GM12878 (cell line): ENCODE measurements at regions not wholly inside any gene's neighbourhood (a gene's known extent, or its start where the extent isn't known, plus 50 kb on each side); places are given as distances from the start of the nearest gene placed in this dataset.

Source experiments
- ATAC-seq: fragments of 200-7000 bp; cut with Tn5 transposase; 3 replicates; pipeline ENCODE4 v1.9.1; 2020; ENCODE audit warnings: mild to moderate bottlenecking, moderate library complexity
- BruUV-seq: library from RNA; stranded (reverse); fragments of 400-500 nt; replicated peaks from 2 replicates; lab custom pipeline; 2021; lab: Mats Ljungman, UMichigan
- CTCF ChIA-PET: fragments of 300-600 bp; sonication (Branson Sonifier 250); formaldehyde crosslinking; extraction: SDS; loops from one replicate; lab custom pipeline; 2021; ENCODE audit warnings: inconsistent platforms; lab: Yijun Ruan, JAX
- POLR2A ChIA-PET: fragments of 350-600 bp; formaldehyde crosslinking; extraction: SDS; loops from one replicate; lab custom pipeline; 2021; ENCODE audit warnings: inconsistent platforms; lab: Charles Lee
- RAD21 ChIA-PET: fragments of 300-600 bp; sonication (Branson Sonifier 250); formaldehyde crosslinking; loops from one replicate; lab custom pipeline; 2023; ENCODE audit warnings: antibody characterized with exemption; ENCODE audit not compliant: unreplicated experiment; lab: Charles Lee
- SMC1A ChIA-PET: fragments of 300-600 bp; sonication (Branson Sonifier 250); formaldehyde crosslinking; loops from one replicate; lab custom pipeline; 2023; ENCODE audit not compliant: unreplicated experiment, uncharacterized antibody; lab: Charles Lee
- DNase-seq: peaks from one replicate; pipeline ENCODE4 v3.0.0-alpha.2; 2011; ENCODE audit warnings: low read depth, low spot score
- FAIRE-seq: peaks from 3 replicates; lab custom pipeline; 2011; peaks lifted over from hg19 to GRCh38; lab: Jason Lieb, UNC
- H2AFZ ChIP-seq: 2 replicates; pipeline ENCODE4 v1.6.0; 2011; ENCODE audit warnings: low read depth, low read length, control low read depth; ENCODE audit not compliant: control insufficient read depth
- H3K27ac ChIP-seq: 2 replicates; pipeline ENCODE4 v1.5.1; 2011; ENCODE audit warnings: control low read depth; ENCODE audit not compliant: control insufficient read depth, insufficient read depth
- H3K27me3 ChIP-seq, 2 experiments: replicated peaks in 1 of 2; 2 replicates each; pipeline versions ENCODE4 v1.6.0 to v1.6.1; 2011; ENCODE audit warnings: low read length in 1 of 2; ENCODE audit not compliant: control insufficient read depth in 2 of 2, insufficient read depth in 2 of 2
- H3K36me3 ChIP-seq, 2 experiments: 2 replicates each; pipeline ENCODE4 v1.5.1; 2011; ENCODE audit warnings: low read length in 1 of 2; ENCODE audit not compliant: control insufficient read depth in 2 of 2, insufficient read depth in 2 of 2
- H3K4me1 ChIP-seq: 2 replicates; pipeline ENCODE4 v1.6.1; 2011; ENCODE audit warnings: mild to moderate bottlenecking, low read length, moderate library complexity, mixed read lengths; ENCODE audit not compliant: control insufficient read depth, insufficient read depth
- H3K4me2 ChIP-seq: 2 replicates; pipeline ENCODE4 v1.6.0; 2011; ENCODE audit warnings: control low read depth; ENCODE audit not compliant: control insufficient read depth, insufficient read depth
- H3K4me3 ChIP-seq: fragments of 200-600 bp; sonication (generic); 2 replicates; pipeline ENCODE4 v1.5.1; 2016
- H3K79me2 ChIP-seq: 2 replicates; pipeline ENCODE4 v1.6.0; 2011; ENCODE audit warnings: low read length; ENCODE audit not compliant: control insufficient read depth, insufficient read depth
- H3K9ac ChIP-seq: 2 replicates; pipeline ENCODE4 v1.8.0; 2011; ENCODE audit warnings: low read length, control low read depth, mixed read lengths; ENCODE audit not compliant: control insufficient read depth, insufficient read depth
- H3K9me3 ChIP-seq: replicated peaks from 3 replicates; pipeline ENCODE4 v1.5.1; 2011; ENCODE audit warnings: mild to moderate bottlenecking, low read length; ENCODE audit not compliant: control insufficient read depth, insufficient read depth
- H4K20me1 ChIP-seq: 2 replicates; pipeline ENCODE4 v1.6.0; 2011; ENCODE audit not compliant: control insufficient read depth, insufficient read depth
- BCL11A ChIP-seq: IDR thresholded peaks from 2 replicates; pipeline ENCODE4 v1.6.1; 2011; ENCODE audit warnings: low read depth, low read length
- CHD4 ChIP-seq: fragments of 200-600 bp; sonication (generic); IDR thresholded peaks from 2 replicates; pipeline ENCODE4 v1.6.1; 2016; ENCODE audit warnings: mild to moderate bottlenecking
- FOXM1 ChIP-seq: IDR thresholded peaks from 2 replicates; pipeline ENCODE4 v1.6.1; 2012; ENCODE audit warnings: low read depth, mild to moderate bottlenecking, inconsistent platforms, low read length, moderate library complexity
- MYB ChIP-seq: fragments of 150-350 bp; IDR thresholded peaks from 2 replicates; pipeline ENCODE4 v1.6.1; 2014; ENCODE audit warnings: mild to moderate bottlenecking, low read depth, low read length, borderline replicate concordance
- NFIC ChIP-seq: IDR thresholded peaks from 2 replicates; pipeline ENCODE4 v1.6.1; 2012; ENCODE audit warnings: low read depth, mild to moderate bottlenecking, inconsistent platforms, low read length, moderate library complexity
- PML ChIP-seq: IDR thresholded peaks from 2 replicates; pipeline ENCODE4 v1.6.1; 2012; ENCODE audit warnings: low read length, inconsistent platforms
- SIX5 ChIP-seq: IDR thresholded peaks from 2 replicates; pipeline ENCODE4 v1.6.1; 2011; ENCODE audit warnings: mild to moderate bottlenecking, low read depth, low read length, moderate library complexity; ENCODE audit not compliant: severe bottlenecking
- WRNIP1 ChIP-seq: IDR thresholded peaks from 2 replicates; pipeline ENCODE4 v1.6.1; 2011; ENCODE audit warnings: low read depth, low read length, improper control_type of control experiment, borderline replicate concordance
- ZBED1 ChIP-seq: IDR thresholded peaks from 2 replicates; pipeline ENCODE4 v1.6.1; 2016; ENCODE audit warnings: borderline replicate concordance
- WGBS: methylation state at CpG from one replicate; pipeline ENCODE4 v1.1.6; 2016; ENCODE audit warnings: low lambda C conversion rate; ENCODE audit not compliant: insufficient replicate concordance, insufficient coverage; ENCODE audit errors: missing lambda C conversion rate; 5-methylcytosine and 5-hydroxymethylcytosine counted together
- in situ Hi-C: fragments of 300-500 bp; cut with MboI; formaldehyde crosslinking; loops from 9 replicates; pipeline ENCODE4 v1.14.3; 2018; ENCODE audit warnings: mixed read lengths
- intact Hi-C: fragments of 100-400 bp; cut with micrococcal nuclease; formaldehyde crosslinking; loops from one replicate; pipeline ENCODE4 v1.14.2; 2022; ENCODE audit not compliant: unreplicated experiment
- TF ChIP-seq, protein P1 (sequence below): fragments of 450-650 bp; IDR thresholded peaks from 2 replicates; pipeline ENCODE4 v1.6.1; 2017; ENCODE audit warnings: low read depth, mild to moderate bottlenecking, moderate library complexity
- TF ChIP-seq, protein P2 (sequence below): fragments of 450-650 bp; IDR thresholded peaks from 2 replicates; pipeline ENCODE4 v1.6.1; 2016; ENCODE audit warnings: mild to moderate bottlenecking
- TF ChIP-seq, protein P3 (sequence below): IDR thresholded peaks from 2 replicates; pipeline ENCODE4 v1.6.1; 2011; ENCODE audit warnings: low read depth, mild to moderate bottlenecking, low read length, moderate library complexity, borderline replicate concordance; ENCODE audit errors: extremely low read depth

DNA sequence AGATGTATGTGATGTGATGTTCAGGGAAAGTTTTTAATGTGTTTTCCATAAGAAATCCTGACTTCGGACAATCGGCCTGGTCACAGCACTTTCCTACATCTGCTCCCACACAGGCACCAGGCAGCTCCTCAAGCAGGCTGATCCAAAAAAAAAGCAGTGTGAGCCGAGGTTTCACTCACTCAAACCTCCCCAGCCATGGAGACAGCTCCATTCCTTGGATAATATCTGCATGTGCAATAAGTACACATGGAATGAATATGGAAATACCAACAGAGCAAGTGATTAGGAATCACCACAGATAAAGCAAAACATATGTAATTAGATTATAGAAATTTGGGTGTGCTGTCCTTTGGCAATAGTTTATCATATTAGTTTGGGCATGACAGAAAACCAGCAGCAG lies 88.8 kb upstream of the API5 start (continued):
- TF ChIP-seq, protein P1, sequence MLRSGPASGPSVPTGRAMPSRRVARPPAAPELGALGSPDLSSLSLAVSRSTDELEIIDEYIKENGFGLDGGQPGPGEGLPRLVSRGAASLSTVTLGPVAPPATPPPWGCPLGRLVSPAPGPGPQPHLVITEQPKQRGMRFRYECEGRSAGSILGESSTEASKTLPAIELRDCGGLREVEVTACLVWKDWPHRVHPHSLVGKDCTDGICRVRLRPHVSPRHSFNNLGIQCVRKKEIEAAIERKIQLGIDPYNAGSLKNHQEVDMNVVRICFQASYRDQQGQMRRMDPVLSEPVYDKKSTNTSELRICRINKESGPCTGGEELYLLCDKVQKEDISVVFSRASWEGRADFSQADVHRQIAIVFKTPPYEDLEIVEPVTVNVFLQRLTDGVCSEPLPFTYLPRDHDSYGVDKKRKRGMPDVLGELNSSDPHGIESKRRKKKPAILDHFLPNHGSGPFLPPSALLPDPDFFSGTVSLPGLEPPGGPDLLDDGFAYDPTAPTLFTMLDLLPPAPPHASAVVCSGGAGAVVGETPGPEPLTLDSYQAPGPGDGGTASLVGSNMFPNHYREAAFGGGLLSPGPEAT: no peak
- TF ChIP-seq NFIC: no peak
- TF ChIP-seq, protein P2, sequence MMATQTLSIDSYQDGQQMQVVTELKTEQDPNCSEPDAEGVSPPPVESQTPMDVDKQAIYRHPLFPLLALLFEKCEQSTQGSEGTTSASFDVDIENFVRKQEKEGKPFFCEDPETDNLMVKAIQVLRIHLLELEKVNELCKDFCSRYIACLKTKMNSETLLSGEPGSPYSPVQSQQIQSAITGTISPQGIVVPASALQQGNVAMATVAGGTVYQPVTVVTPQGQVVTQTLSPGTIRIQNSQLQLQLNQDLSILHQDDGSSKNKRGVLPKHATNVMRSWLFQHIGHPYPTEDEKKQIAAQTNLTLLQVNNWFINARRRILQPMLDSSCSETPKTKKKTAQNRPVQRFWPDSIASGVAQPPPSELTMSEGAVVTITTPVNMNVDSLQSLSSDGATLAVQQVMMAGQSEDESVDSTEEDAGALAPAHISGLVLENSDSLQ: no peak
- TF ChIP-seq PML: no peak
- no peak for TF ChIP-seq SIX5
- TF ChIP-seq MYB: no peak
- no peak for TF ChIP-seq ZBED1

DNA sequence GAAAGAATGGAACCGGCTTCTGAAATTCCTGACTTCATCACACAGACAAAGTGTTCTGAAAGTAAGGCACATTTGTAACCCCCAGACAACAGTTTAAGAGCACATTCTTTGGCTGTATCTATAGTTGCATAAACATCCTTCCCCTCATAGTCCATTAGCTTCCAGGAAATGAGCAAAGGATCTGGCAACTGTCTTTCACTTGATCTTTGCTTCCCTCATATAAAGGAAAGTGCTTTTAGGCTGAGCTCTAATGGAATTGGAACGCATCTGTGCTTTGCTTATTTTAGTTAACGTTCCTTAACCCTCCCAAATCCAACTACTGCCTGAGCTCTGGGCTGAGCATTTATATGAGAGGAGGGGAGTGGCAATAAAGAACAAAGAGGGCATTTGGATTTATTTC lies 76.9 kb upstream of the API5 start:
- Histone ChIP-seq H3K4me2 (no peak overlapping the region), H3K9me3 (no peaks in the 10 kb centered on the region), H3K79me2 (no peaks in the 10 kb centered on the region), H3K36me3 (no peaks in the 10 kb centered on the region), H3K4me1 (no peaks in the 10 kb centered on the region), H3K27me3 (no peaks in the 10 kb centered on the region), H4K20me1 (no peaks in the 10 kb centered on the region), H2AFZ (no peak overlapping the region), H3K9ac (no peak overlapping the region), H3K4me3 (no peak overlapping the region), H3K27ac (no peak overlapping the region)
- TF ChIP-seq, protein P3, sequence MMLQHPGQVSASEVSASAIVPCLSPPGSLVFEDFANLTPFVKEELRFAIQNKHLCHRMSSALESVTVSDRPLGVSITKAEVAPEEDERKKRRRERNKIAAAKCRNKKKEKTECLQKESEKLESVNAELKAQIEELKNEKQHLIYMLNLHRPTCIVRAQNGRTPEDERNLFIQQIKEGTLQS: no peak
- TF ChIP-seq CHD4 (no peak), WRNIP1 (no peak), BCL11A (no peak), FOXM1 (no peak)
- RAD21 ChIA-PET: no interaction called here
- WGBS: 10% methylated on average over 3 of the region's 3 CpGs
- intact Hi-C loops (no loop called here), in situ Hi-C loops (no loop called here)
- POLR2A ChIA-PET: no interaction called here
- no TSS peak for BruUV-seq
- FAIRE-seq (no peak), DNase-seq (no peak), ATAC-seq (no peak)
- SMC1A ChIA-PET: no interaction called here
- CTCF ChIA-PET: no interaction called here
